A673 (cell line): ENCODE measurements at regions not wholly inside any gene's neighbourhood (a gene's known extent, or its start where the extent isn't known, plus 50 kb on each side); places are given as distances from the start of the nearest gene placed in this dataset.

ENCODE experiments used
- EZH2 ChIP-seq: fragments of 200-600 bp; sonication (generic); IDR thresholded peaks from 2 replicates; pipeline ENCODE4 v1.6.1; 2017; ENCODE audit warnings: borderline replicate concordance, low read depth, mild to moderate bottlenecking, mixed read lengths, antibody characterized with exemption, low read length; ENCODE audit not compliant: poor library complexity, severe bottlenecking
- TF ChIP-seq, protein P1 (sequence below): fragments of 300-800, 200-600 bp; sonication (generic); conservative IDR thresholded peaks from 2 replicates; pipeline ENCODE4 v1.5.1; 2017; ENCODE audit warnings: low read depth, mild to moderate bottlenecking, antibody characterized with exemption, low read length, moderate library complexity, mixed read lengths

DNA sequence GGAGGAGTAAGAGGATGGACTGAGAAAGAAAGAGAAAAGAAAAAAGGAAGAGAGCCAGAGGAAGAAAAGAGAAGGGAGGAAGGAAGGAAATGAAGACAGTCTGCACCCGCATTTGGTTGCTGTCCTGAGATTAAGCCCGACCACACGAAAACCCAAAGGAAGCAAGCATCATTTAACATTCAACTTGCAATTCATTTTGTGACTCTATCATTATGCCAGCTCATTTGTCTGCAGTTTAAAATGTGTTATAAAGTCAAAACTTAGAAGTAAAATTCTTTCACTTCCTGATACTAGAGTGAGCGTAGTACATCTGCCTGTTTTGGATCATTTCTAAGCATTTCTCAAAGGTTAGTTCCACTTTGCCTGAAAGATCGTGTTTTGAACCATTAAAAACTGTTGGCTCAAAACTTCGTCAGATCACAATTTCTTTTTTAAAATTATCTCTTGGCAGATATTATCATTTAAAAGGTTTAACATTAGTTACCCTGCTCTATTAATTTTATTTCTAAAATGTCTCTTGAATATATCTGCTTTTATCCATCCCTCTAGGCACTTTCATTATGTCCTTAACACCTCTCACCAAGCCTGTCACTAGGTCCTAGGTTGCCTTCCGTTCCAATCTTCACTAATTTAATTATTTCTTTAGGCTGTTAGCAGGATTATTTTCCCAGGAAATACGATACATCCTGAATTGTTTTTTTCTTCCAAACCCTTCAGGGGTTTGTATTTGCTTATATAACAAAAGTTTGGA, 240.9 kb downstream of the TLE4 start:
- TF ChIP-seq, protein P1, sequence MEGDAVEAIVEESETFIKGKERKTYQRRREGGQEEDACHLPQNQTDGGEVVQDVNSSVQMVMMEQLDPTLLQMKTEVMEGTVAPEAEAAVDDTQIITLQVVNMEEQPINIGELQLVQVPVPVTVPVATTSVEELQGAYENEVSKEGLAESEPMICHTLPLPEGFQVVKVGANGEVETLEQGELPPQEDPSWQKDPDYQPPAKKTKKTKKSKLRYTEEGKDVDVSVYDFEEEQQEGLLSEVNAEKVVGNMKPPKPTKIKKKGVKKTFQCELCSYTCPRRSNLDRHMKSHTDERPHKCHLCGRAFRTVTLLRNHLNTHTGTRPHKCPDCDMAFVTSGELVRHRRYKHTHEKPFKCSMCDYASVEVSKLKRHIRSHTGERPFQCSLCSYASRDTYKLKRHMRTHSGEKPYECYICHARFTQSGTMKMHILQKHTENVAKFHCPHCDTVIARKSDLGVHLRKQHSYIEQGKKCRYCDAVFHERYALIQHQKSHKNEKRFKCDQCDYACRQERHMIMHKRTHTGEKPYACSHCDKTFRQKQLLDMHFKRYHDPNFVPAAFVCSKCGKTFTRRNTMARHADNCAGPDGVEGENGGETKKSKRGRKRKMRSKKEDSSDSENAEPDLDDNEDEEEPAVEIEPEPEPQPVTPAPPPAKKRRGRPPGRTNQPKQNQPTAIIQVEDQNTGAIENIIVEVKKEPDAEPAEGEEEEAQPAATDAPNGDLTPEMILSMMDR, result no peak
- TF ChIP-seq EZH2, result no peak
